ENCODE measurements at regions not wholly inside any gene's neighbourhood (a gene's known extent, or its start where the extent isn't known, plus 50 kb on each side); places are given as distances from the start of the nearest gene placed in this dataset.
A peak's percentile ranks its signal among the peaks of the same experiment; 100 is the strongest.
"Not testable (repeated sequence)": the region's sequence is repeated elsewhere in the genome, so short reads cannot be mapped to it uniquely, and the experiment has no call there.

DNA sequence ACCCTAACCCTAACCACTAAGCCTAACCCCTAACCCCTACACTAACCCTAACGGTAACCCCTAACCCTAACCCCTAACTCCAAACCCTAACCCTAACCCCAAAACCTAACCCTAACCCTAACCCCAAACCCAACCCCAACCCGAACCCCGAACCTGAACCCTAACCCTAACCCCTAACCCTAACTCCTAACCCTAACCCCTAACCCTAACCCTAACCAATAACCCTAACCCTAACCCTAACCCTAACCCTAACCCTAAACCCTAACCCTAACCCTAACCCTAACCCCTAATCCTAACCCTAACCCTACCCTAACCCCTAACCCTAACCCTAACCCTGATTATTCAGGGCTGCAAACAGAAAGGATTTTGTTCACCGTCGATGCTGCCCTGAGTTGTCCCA, 144.6 kb upstream of the DUSP22 start:
- not testable (repeated sequence) for FAIRE-seq

DNA sequence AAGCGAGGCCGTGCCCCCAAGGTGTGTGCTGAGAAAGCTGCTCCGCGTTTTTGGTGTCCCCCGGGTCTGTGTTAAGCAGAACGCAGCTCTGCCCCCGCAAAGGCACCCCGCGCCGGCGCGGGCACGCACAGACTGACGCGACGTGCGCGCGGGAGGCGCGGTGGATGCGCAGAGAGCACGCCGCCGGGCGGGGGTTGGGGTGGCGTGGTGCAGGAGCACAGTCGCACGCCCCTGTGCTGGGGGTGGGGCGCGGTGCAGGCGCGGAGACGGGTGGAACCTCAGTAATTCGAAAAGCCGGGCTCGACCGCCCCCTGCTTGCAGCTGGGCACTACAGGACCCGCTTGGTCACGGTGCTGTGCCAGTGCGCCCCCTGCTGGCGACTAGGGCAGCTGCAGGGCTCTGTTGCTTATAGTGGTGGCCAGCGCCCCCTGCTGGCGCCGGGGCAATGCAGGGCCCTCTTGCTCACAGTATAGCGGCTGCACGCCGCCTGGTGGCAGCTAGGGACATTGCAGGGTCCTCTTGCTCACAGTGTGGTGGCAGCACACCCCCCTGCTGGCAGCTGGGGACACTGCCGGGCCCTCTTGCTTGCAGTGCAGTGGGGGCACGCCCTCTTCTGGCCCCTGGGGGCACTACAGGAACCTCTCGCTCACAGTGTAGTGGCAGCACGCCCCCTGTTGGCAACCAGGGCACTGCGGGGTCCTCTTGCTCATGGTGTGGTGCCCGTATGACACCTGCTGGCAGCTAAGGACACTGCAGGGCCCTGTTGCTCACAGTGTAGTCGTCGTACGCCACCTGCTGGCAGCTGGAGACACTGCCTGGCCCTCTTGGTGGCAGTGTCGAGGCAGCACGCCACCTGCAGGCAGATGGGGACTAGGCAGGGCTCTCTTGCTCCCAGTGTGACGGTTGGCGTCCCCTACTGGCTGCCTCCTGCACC, 144.0 kb upstream of the DUSP22 start:
- not testable (repeated sequence) for FAIRE-seq

DNA sequence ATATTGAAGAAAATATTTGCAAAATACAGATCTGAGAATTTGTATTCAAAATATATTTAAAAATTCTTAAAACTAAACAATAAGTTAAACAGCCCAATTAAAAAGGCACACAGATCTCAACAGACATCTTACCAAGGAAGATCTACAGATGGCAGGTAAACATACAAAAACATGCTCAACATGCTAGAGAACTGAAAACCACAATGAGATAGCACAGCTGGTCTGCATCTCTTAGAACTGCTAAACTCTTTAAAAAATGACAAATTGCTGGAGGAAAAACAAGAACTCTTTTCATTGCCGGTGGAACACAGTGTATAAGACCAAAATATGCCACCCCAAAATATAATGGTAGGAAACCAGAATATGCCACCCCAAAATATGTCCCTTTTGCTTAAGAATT, 142.1 kb upstream of the DUSP22 start:
- not testable (repeated sequence) for FAIRE-seq

DNA sequence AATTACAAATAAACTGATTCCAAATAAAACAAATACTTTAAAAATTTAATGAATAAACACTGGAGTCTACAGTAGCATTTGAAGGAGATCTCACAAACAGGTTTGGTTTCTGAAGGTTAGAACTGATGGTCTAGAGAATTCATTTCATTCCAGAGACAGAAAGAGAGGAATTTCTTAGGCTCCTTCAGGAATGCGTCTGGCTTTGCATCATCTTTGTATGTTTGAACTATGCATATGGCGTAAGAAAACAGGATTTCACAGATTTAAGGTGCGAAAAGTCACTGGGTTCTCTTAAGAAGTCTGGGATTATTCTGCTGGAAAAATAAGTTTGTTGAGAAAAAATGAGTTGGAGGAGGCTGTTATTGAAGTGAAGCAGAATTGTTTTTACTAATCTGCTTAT, 139.9 kb upstream of the DUSP22 start:
- not testable (repeated sequence) for FAIRE-seq

DNA sequence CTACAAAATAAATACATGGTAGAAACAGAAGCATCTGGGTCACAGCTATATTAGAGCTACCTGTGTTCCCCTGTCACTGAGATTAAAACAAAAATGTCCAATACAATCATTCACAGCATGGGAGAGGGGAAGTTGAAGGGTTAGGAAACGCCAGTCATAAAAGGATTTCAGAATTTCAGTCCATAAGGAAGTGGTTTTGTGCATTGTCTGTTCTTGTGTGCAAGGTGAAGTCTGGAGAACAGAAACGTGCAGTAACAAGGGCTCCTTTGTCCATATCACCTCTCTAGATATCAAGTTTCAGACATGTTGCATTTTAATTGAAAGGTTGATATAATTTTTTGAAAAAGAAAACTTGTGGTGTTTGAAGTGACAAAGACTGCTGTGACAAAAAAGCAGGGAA, 139.3 kb upstream of the DUSP22 start:
- FAIRE-seq, result not testable (repeated sequence)

DNA sequence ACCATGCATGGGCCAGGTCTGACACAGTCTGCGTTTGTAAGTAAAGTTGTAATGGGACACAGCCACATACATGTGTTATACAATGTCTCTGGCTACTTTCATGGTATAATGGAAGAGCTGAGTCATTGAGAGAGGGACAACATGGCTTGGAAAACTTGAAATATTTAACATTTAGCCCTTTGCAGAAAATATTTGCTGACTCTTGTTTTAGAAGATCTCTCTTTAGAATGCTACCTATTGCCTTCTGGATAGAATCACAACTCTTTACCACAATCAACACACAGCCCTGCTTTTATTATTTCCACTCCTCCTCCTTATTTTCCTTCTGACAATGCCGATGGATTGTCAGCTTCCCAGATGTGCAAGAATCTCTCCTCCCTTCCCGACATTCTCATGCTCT, 138.4 kb upstream of the DUSP22 start:
- not testable (repeated sequence) for FAIRE-seq

DNA sequence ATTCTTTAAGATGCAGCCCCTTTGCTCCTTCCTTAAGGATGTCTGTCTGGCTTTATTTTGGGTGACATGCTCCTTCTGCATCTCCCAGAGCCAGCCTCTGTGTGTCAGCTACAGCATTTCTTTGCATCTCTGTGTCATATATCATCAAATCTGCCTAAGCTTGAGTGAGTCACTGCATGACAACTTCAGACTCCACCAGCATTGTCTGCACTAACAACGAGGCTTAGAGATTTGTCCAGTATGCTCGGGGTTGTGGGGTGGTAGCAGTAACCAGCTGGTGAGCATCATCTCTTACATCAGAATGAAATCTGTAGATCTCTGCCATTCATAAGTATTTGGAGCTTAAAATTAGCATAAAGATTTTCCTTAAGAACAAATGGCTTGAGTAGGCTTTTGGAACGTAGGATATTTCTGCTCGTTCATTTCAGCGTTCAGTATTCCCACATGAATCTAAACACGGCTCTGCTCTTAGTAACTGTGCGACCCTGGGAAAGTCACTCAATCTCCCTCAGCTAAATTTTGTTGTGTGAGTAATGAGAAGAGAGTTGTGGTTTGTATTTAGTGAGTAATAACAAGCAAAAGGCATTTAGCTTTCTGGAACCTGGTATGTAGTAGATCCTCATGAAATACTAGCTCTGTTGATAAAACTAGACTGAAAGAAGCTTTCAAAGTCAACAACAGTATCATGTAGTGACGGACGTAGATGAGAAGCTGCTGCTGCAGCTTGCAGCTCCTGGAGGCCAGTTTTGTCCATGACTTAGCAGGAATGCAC, 137.8 kb upstream of the DUSP22 start:
- FAIRE-seq, result not testable (repeated sequence)

DNA sequence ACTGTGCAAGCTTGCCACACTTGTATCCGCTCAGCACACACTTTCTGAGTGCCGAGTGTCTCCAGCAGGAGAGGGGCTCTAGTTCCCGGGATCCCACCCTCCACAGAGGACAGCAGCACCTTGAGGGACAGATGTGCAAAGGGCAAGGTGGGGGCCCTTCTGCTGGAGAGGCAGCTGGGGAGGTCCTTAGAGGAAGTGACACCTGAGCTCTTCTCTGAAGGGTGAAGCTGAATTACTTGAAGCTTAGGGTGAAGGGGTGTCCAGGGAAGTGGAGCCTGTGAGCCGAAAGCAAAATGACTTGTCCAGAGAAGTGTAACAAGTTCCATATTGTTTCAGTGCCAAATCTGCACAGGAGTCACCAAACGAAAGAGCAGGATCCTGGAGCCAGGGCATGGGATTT, 136.3 kb upstream of the DUSP22 start:
- FAIRE-seq, result no peak

DNA sequence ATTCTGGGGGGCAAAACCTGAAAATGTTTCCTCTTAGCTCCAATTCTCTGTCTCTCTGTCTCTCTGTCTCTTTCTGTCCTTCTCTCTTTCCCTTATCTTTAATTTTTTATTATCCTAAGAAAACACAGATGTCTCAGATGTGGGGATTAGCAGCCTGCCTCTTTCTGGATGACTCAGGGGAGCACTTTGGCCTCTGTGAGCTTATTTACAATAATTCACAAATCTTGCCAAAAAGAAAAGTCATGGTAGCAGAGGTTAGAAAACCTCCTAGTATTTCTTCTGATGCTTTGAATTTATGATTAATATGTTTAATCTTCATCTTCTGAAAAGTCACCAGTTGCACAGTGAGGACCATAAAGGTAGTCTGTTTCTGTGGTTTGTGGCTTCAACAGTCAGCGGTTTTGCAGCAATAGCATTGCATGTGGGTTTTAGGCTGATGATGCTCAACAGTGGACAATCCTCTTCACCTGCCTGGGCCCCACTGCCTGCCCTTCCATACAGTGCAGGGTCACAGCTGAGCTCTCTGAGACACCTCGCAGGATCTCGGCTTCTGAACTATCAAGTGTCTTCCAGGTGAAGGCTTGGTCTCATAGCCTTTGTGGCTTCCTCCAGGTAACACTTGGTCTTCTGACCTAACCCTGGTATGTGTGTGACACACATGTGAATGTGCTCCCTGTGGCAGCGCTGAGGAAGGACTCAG, 135.7 kb upstream of the DUSP22 start:
- FAIRE-seq, result not testable (repeated sequence)

DNA sequence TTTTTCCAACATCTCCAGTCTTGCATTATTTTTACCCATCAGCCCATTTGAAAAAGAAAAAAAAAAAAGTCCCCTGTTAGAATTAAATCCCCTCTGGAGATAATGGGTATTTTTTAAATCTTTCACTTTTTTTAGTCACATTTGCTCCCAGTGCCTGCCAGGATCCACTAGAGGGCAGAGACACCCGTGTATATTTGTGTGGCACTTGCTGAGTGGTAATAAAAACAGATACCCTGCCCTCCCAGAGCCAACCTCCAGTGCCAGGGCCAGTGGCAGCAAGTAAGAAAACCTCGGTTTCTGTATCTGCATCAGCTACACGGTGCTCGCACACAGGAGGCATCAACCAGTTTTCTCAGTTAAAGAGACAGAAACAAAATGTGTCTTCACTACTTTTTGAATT, 135.1 kb upstream of the DUSP22 start:
- FAIRE-seq, result not testable (repeated sequence)

DNA sequence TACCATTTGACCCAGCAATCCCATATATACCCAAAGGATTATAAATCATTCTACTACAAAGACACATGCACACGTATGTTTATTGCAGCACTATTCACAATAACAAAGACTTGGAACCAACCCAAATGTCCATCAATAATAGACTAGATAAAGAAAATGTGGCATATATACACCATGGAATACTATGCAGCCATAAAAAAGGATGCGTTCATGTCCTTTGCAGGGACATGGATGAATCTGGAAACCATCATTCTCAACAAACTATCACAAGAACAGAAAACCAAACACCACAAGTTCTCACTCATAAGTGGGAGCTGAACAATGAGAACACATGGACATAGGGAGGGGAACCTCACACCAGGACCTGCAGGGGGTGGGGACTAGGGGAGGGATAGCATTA, 130.6 kb upstream of the DUSP22 start:
- FAIRE-seq, result not testable (repeated sequence)

DNA sequence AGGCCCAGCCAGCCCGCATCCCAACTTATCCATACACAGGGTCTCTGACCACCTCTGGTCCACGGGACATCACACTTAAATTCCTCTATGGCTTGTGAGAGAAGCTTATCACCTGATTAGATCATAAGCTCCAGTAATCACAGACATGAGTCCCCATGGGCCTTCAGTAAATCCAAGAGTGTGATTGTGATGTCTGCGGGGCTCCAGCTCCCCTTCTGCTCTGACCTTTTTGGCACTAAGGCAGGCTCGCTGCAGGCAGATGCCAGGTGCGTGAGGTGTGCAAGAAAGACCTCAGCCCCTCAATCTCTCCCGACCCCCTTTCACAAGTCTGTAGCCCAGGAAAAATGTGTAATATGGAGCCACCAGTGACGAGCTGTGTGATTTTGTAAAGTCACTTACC, 127.6 kb upstream of the DUSP22 start:
- FAIRE-seq, result no peak

DNA sequence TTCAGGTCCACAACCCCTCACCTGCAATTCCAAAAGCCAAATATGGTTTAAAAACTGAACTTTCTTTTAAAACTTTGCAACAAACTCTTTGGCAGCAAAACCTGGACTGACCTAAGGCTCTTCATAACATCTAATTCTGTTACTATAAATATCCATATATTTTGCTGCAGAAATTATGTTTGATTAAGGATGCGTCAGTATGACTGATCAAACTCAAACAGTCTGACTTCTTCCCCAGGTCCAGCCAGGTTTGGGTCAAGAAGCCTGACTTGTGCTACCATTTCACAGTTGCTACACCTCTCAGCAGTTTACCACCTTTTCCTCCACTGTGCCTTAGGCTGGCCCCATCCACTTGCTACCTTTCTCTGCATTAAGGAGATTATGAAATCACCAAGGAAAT, 127.0 kb upstream of the DUSP22 start:
- no peak for FAIRE-seq

DNA sequence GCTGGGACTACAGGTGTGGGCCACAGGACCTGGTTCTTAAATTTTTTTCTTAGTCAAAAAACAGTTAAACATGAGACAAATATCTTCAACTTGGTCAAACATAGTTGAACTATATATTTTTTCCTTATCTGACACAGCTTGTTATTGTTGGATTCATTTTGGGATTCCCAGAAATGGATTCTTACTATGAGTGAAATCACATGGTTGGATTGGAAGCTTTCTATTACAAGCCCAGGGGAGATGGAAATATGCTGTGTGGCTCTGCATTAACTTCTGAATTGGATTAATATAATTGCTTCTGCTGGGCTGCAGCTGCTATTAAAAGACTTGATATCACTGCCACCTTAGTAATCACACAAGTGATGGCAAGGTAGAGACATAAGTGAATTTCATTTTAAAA, 126.4 kb upstream of the DUSP22 start:
- no peak for FAIRE-seq

DNA sequence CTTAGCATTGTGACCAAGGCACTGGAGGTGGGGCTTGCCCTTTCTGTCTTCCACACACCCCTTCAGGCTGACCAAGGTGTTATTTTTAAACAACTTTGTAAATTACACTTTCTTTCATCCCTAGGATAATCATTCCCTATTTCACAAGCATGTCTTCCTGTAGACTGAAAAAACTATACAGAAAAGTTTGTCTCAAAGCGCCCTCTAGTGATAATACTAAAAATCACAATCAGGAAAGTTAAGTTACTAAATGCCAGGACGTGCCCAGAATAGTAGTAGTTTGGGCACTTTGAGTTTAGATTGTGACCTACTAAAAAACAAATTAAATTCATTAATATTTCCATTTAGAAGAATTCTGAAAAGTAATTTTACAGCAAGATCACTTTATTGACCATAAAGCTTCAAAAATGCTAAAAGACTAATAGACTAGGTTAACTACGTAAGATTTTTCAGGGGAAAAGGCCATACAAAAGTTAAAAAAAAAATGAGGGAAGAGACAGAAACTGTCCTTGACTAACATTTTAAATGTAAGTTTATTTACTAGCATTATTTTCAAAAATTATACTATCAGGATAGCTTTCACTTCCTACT, 123.3 kb upstream of the DUSP22 start:
- peak; percentile 96 for FAIRE-seq

DNA sequence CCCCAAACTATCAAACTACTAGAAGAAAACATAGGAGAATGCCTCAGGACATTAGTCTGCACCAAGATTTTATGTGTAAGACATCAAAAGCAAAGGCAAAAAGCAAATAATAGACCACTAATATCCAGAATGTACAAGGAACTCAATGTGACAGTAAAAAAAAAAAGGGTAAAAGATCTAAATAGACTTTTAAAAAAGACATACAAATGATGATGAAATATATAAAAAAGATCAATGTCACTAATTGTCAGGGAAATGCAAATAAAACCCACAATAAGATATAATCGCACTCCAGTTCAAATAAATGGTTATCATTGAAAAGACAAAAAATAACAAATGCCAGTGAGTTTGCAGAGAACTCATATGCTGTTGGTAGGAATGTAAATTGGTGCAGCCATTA, 118.3 kb upstream of the DUSP22 start:
- FAIRE-seq, result no peak

DNA sequence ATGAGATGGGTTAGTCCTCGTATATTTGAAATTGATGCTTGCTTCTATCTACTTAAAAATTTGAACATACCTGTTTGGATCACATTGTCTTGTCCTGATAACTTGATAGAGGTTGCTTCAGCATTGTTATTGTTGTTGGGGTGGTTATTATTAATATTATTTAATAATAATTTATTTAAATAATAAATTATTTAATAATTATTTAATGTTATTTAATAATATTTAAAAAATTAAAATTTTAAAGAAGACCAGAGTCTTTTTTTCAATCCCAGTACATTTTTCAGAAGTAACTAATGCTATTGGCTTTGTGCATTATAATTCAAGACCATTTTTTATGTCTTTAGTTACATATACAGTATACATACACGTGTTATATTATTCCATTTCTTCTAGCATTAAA, 116.6 kb upstream of the DUSP22 start:
- FAIRE-seq, result peak; percentile 15

DNA sequence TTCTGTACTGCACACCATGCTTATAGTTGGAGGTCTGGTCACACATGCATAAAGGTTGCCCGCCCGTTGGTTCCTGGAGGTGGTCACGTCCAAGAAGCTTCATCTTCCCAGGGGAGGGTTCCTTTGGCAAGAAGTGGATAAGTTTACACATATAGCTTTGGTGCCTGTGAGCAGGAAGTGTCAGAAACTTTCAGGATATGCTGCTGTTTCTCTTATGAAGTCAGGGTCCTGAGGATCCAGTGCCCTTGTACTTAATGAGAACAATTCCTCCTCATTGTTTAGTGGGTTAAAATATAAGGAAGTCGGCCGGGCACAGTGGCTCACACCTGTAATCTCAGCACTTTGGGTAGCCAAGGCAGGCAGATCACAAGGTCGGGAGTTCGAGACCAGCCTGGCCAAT, 115.5 kb upstream of the DUSP22 start:
- no peak for FAIRE-seq

DNA sequence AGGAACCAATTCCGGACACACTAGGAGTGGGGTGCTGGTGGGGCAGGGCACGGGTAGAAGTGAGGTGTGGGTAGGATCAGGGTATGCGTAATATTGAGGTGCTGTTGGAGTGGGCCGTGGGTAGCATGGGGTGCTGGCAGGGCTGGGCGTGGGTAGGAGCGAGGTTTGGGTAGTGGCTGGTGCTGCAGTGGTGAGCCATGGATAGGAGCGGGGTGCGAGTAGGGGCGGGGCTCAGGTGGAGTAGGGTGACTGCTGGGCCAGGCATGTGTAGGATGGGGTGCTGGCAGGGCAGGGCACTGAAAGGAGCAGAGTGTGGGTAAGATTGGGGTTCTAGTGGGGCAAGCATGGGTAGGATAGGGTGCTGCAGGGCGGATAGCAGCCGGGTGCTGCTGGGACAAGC, 114.2 kb upstream of the DUSP22 start:
- FAIRE-seq, result no peak

DNA sequence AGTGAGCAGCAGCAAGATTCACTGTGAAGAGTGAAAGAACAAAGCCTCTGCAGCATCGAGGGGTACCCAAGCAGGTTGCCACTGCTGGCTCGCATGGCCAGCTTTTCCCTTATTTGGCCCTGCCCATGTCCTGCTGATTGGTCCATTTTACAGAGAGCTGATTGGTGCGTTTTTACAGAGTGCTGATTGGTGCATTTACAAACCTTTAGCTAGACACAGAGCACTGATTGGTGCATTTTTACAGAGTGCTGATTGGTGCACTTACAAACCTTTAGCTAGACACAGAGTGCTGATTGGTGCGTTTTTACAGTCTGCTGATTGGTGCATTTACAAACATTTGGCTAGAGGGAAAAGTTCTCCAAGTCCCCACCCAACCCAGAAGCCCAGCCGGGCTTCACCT, 113.4 kb upstream of the DUSP22 start:
- not testable (repeated sequence) for FAIRE-seq

DNA sequence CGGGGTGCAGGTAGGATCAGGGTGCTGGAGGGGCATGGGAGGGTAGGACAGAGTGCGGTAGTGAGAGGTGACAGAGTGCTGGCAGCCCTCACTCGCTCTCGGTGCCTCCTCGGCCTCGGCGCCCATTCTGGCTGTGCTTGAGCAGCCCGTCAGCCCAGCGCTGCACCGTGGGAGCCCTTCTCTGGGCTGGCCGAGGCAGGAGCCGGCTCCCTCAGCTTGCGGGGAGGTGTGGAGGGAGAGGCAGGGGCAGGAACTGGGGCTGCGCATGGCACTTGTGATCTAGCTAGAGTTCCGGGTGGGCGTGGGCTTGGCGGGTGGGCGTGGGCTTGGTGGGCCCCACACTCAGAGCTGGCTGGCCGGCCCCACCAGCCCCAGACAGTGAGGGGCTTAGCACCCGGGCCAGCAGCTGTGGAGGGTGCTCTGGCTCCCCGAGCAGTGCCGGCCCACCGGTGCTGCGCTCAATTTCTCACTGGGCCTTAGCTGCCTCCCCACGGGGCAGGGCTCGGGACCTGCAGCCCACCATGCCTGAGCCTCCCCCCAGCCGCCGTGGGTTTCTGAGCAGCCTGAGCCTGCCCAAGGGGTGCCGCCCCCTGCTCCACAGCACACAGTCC, 112.8 kb upstream of the DUSP22 start:
- no peak for FAIRE-seq

DNA sequence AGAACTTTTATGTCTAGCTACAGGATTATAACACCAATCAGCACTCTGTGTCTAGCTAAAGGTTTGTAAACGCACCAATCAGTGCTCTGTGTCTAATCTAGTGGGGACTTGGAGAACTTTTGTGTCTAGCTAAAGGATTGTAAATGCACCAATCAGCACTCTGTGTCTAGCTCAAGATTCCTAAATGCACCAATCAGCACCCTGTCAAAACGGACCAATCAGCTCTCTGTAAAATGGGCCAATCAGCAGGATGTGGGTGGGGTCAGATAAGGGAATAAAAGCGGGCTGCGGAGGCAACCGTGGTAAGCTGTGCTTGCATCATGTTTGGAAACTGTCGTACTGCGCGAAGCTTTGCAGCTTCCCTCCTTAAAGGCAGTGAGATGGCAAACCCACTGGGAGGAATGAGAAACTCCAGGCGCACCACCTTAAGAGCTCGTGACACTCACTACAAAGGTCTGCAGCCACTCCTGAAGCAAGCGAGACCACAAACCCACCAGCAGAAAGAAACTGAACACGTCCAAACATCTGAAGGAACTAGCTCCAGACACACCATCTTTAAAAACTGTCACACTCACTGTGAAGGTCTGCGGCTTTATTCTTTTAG, 112.1 kb upstream of the DUSP22 start:
- not testable (repeated sequence) for FAIRE-seq

Data from endometrium (tissue), 2 donors.